Panc1 (cell line): ENCODE measurements at regions not wholly inside any gene's neighbourhood (a gene's known extent, or its start where the extent isn't known, plus 50 kb on each side); places are given as distances from the start of the nearest gene placed in this dataset.

Source experiments
- ATAC-seq: fragments of 200-7000 bp; cut with Tn5 transposase; 2 replicates; pipeline ENCODE4 v1.9.1; 2020; ENCODE audit warnings: mild to moderate bottlenecking, moderate library complexity
- BruUV-seq: library from RNA; stranded (reverse); fragments of 400-500 nt; replicated peaks from 2 replicates; lab custom pipeline; 2021; lab: Mats Ljungman, UMichigan
- CTCF ChIA-PET: fragments of 300-600 bp; sonication (Branson Sonifier 250); formaldehyde crosslinking; loops from one replicate; lab custom pipeline; 2022; ENCODE audit warnings: antibody characterized with exemption; lab: Charles Lee
- POLR2A ChIA-PET: fragments of 300-600 bp; sonication (Branson Sonifier 250); formaldehyde crosslinking; loops from one replicate; lab custom pipeline; 2022; ENCODE audit warnings: antibody characterized with exemption; lab: Charles Lee
- DNase-seq: peaks from one replicate; pipeline ENCODE4 v3.0.0-alpha.2; 2010; ENCODE audit warnings: low read depth, low spot score
- H3K27ac ChIP-seq: 2 replicates; pipeline ENCODE4 v1.5.1; 2011; ENCODE audit warnings: mild to moderate bottlenecking, low read length, inconsistent platforms
- H3K27me3 ChIP-seq: fragments of 200-500 bp; sonication (Bioruptor generic); 2 replicates; pipeline ENCODE4 v1.6.0; 2014; ENCODE audit warnings: low read length, inconsistent platforms; ENCODE audit not compliant: control insufficient read depth, insufficient read depth
- H3K36me3 ChIP-seq: fragments of 200-500 bp; sonication (Bioruptor generic); 2 replicates; pipeline ENCODE4 v1.5.1; 2014; ENCODE audit warnings: inconsistent platforms, mild to moderate bottlenecking, low read length, moderate library complexity; ENCODE audit not compliant: control insufficient read depth, insufficient read depth
- H3K4me1 ChIP-seq: 2 replicates; pipeline ENCODE4 v1.5.1; 2011; ENCODE audit warnings: inconsistent platforms, mild to moderate bottlenecking, low read length, moderate library complexity; ENCODE audit not compliant: control insufficient read depth, insufficient read depth
- H3K4me3 ChIP-seq, 2 experiments: 2 replicates each; pipeline ENCODE4 v1.5.1; 2011 to 2012; ENCODE audit warnings: low read depth in 2 of 2, low read length in 2 of 2, mild to moderate bottlenecking in 2 of 2, inconsistent platforms in 1 of 2, moderate library complexity in 1 of 2
- H3K9me3 ChIP-seq: fragments of 200-500 bp; sonication (Bioruptor generic); 2 replicates; pipeline ENCODE4 v1.5.1; 2014; ENCODE audit warnings: low read depth, mild to moderate bottlenecking, inconsistent platforms, low read length, moderate library complexity; ENCODE audit not compliant: control insufficient read depth, insufficient read depth
- POLR2AphosphoS5 ChIP-seq: IDR thresholded peaks from 2 replicates; pipeline ENCODE4 v1.6.1; 2012; ENCODE audit warnings: mild to moderate bottlenecking, low read depth, low read length, moderate library complexity
- SIN3A ChIP-seq: IDR thresholded peaks from 2 replicates; pipeline ENCODE4 v1.6.1; 2012; ENCODE audit warnings: low read depth, mild to moderate bottlenecking, low read length, moderate library complexity, borderline replicate concordance; ENCODE audit not compliant: insufficient read depth
- TCF7L2 ChIP-seq: IDR thresholded peaks from 2 replicates; pipeline ENCODE4 v1.6.1; 2011; ENCODE audit warnings: mild to moderate bottlenecking, low read depth, low read length, inconsistent platforms
- in situ Hi-C: cut with HindIII; loops from 2 replicates; pipeline ENCODE4 v1.10.0; 2016; ENCODE audit warnings: low sequenced_read_pairs, low pct_unique_long_range_greater_than_20kb
- intact Hi-C: fragments of 100-400 bp; cut with micrococcal nuclease; formaldehyde crosslinking; loops from one replicate; pipeline ENCODE4 v1.10.0; 2022; ENCODE audit not compliant: unreplicated experiment
- TF ChIP-seq, protein P1 (sequence below): fragments of 450-650 bp; IDR thresholded peaks from 2 replicates; pipeline ENCODE4 v1.5.1; 2017; ENCODE audit warnings: mild to moderate bottlenecking
- TF ChIP-seq, protein P2 (sequence below), 2 experiments: IDR thresholded peaks; 2 replicates each; pipeline ENCODE4 v1.6.1; 2011 to 2012; ENCODE audit warnings: low read depth in 2 of 2, control low read depth in 1 of 2, low read length in 1 of 2, mild to moderate bottlenecking in 1 of 2, moderate library complexity in 1 of 2; ENCODE audit not compliant: insufficient read depth in 1 of 2

GRCh38 chr18:55110436-55110835 lies 151.2 kb upstream of the CCDC68 start:
- BruUV-seq = no TSS peak
- Histone ChIP-seq H3K9me3 (no peaks in the 10 kb centered on the region), H3K27me3 (no peaks in the 10 kb centered on the region), H3K36me3 (no peaks in the 10 kb centered on the region), H3K4me3 (no peak overlapping the region), H3K4me1 (no peaks in the 10 kb centered on the region), H3K27ac (no peak overlapping the region)
- POLR2A ChIA-PET = no interaction called here
- ATAC-seq (no peak), DNase-seq (no peak)
- TF ChIP-seq, protein P1, sequence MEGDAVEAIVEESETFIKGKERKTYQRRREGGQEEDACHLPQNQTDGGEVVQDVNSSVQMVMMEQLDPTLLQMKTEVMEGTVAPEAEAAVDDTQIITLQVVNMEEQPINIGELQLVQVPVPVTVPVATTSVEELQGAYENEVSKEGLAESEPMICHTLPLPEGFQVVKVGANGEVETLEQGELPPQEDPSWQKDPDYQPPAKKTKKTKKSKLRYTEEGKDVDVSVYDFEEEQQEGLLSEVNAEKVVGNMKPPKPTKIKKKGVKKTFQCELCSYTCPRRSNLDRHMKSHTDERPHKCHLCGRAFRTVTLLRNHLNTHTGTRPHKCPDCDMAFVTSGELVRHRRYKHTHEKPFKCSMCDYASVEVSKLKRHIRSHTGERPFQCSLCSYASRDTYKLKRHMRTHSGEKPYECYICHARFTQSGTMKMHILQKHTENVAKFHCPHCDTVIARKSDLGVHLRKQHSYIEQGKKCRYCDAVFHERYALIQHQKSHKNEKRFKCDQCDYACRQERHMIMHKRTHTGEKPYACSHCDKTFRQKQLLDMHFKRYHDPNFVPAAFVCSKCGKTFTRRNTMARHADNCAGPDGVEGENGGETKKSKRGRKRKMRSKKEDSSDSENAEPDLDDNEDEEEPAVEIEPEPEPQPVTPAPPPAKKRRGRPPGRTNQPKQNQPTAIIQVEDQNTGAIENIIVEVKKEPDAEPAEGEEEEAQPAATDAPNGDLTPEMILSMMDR = no peak
- TF ChIP-seq SIN3A (no peak), TCF7L2 (no peak), POLR2AphosphoS5 (no peak)
- TF ChIP-seq, protein P2, sequence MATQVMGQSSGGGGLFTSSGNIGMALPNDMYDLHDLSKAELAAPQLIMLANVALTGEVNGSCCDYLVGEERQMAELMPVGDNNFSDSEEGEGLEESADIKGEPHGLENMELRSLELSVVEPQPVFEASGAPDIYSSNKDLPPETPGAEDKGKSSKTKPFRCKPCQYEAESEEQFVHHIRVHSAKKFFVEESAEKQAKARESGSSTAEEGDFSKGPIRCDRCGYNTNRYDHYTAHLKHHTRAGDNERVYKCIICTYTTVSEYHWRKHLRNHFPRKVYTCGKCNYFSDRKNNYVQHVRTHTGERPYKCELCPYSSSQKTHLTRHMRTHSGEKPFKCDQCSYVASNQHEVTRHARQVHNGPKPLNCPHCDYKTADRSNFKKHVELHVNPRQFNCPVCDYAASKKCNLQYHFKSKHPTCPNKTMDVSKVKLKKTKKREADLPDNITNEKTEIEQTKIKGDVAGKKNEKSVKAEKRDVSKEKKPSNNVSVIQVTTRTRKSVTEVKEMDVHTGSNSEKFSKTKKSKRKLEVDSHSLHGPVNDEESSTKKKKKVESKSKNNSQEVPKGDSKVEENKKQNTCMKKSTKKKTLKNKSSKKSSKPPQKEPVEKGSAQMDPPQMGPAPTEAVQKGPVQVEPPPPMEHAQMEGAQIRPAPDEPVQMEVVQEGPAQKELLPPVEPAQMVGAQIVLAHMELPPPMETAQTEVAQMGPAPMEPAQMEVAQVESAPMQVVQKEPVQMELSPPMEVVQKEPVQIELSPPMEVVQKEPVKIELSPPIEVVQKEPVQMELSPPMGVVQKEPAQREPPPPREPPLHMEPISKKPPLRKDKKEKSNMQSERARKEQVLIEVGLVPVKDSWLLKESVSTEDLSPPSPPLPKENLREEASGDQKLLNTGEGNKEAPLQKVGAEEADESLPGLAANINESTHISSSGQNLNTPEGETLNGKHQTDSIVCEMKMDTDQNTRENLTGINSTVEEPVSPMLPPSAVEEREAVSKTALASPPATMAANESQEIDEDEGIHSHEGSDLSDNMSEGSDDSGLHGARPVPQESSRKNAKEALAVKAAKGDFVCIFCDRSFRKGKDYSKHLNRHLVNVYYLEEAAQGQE (IDR thresholded peaks at IDR 0.05; ENCODE audit: insufficient read depth in 1 of 2, low read depth in 2 of 2, low read length in 1 of 2) = no peak
- CTCF ChIA-PET = no interaction called here
- in situ Hi-C loops = no loop called here
- intact Hi-C loops = no loop called here

DNA sequence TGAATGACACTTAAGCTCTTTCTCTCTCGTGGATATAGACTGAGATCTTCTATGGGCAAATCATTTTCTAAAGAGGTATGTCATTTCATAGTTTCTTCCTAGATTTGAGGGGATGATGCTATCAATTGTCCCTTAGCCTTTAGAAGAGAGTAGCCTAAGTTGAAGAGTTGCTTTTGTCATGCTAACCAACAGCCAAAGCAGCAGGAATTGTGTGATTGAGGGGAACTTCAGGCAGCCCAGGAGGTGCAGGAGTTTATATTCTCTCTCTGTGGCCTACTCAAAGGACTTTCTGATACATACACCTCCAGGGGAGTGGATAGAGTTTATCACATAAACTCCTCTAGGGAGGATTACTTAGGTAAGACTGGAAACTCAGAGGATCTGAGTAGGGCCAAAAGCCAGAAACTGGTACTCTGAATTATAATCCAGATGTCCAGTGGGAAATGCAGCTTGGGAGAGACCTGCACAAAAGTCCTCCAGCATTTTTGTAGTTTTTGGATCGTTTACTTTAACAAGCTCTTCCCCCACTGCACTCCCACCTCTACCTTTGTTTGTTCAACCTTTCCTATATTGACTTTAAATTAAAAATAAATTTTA lies 150.7 kb upstream of the CCDC68 start:
- H3K36me3 ChIP-seq = no peaks in the 10 kb centered on the region
- no peaks in the 10 kb centered on the region for H3K27me3 ChIP-seq
- CTCF ChIA-PET = no interaction called here
- no peak overlapping the region for H3K27ac ChIP-seq
- H3K4me1 ChIP-seq = no peaks in the 10 kb centered on the region
- DNase-seq (no peak), ATAC-seq (no peak)
- H3K4me3 ChIP-seq = no peak overlapping the region
- POLR2A ChIA-PET = no interaction called here
- intact Hi-C loops = no loop called here
- H3K9me3 ChIP-seq = no peaks in the 10 kb centered on the region
- in situ Hi-C loops = no loop called here
- BruUV-seq = no TSS peak
- TF ChIP-seq, protein P1 = no peak
- TF ChIP-seq SIN3A (no peak), TCF7L2 (no peak), POLR2AphosphoS5 (no peak)
- TF ChIP-seq, protein P2 (IDR thresholded peaks at IDR 0.05; ENCODE audit: insufficient read depth in 1 of 2, low read depth in 2 of 2, low read length in 1 of 2) = no peak
